ENCODE measurements at regions not wholly inside any gene's neighbourhood (a gene's known extent, or its start where the extent isn't known, plus 50 kb on each side); places are given as distances from the start of the nearest gene placed in this dataset.

- no peak for TF ChIP-seq POLR2A (IDR thresholded peaks at IDR 0.05)
- TF ChIP-seq, protein P1, sequence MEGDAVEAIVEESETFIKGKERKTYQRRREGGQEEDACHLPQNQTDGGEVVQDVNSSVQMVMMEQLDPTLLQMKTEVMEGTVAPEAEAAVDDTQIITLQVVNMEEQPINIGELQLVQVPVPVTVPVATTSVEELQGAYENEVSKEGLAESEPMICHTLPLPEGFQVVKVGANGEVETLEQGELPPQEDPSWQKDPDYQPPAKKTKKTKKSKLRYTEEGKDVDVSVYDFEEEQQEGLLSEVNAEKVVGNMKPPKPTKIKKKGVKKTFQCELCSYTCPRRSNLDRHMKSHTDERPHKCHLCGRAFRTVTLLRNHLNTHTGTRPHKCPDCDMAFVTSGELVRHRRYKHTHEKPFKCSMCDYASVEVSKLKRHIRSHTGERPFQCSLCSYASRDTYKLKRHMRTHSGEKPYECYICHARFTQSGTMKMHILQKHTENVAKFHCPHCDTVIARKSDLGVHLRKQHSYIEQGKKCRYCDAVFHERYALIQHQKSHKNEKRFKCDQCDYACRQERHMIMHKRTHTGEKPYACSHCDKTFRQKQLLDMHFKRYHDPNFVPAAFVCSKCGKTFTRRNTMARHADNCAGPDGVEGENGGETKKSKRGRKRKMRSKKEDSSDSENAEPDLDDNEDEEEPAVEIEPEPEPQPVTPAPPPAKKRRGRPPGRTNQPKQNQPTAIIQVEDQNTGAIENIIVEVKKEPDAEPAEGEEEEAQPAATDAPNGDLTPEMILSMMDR (IDR thresholded peaks at IDR 0.05): no peak
- 87 to 92% methylated on average over 2 of the region's 2 CpGs for WGBS, 2 donors
Measured at GRCh38 chr1:105294838-105295237, 1545.1 kb downstream of the AMY1C start.

GRCh38 chr1:105310063-105310462 lies 1560.4 kb downstream of the AMY1C start:
- Histone ChIP-seq H3K9me3 (no peaks in the 10 kb centered on the region), H3K4me3 (no peak overlapping the region), H3K27ac (no peak overlapping the region), H3K27me3 (no peaks in the 10 kb centered on the region), H3K4me1 (no peaks in the 10 kb centered on the region), H3K36me3 (ENCODE audit: low read depth, missing control alignments) (no peaks in the 10 kb centered on the region)
- WGBS, 2 donors: 35 to 62% methylated on average over 1 of the region's 1 CpG
- intact Hi-C loops (cut with DNase I; ENCODE audit: low total_unique reads): no loop called here
- no peak for DNase-seq
- no peak for TF ChIP-seq POLR2A (IDR thresholded peaks at IDR 0.05)
- TF ChIP-seq, protein P1 (IDR thresholded peaks at IDR 0.05): no peak

More at GRCh38 chr1:105294838-105295237, 1545.1 kb downstream of the AMY1C start:
- intact Hi-C loops (cut with DNase I; ENCODE audit: low total_unique reads): no loop called here
- DNase-seq: no peak
- Histone ChIP-seq H3K9me3 (no peaks in the 10 kb centered on the region), H3K4me3 (no peak overlapping the region), H3K36me3 (ENCODE audit: low read depth, missing control alignments) (no peaks in the 10 kb centered on the region), H3K27me3 (no peaks in the 10 kb centered on the region), H3K27ac (no peak overlapping the region), H3K4me1 (no peaks in the 10 kb centered on the region)

DNA sequence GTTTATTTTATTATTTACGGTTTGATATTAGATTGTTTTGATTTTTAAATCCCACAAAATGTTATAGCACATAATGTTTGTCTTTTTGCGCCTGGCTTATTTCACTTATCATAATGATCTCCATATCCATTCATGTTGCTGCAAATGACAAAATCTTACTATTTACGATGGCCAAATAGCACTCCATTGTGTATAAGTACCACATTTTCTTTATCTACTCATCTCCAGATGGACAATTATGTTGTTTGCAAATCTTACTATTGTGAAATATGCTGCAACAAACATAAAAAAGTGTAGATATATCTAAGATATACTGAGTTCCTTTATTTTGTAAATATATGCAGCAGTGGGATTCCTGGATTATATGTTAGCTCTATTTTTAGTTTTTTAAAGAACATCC lies 1568.3 kb downstream of the AMY1C start:
- TF ChIP-seq, protein P1 (IDR thresholded peaks at IDR 0.05): no peak
- H3K4me3 ChIP-seq: no peak overlapping the region
- DNase-seq: no peak
- no peaks in the 10 kb centered on the region for H3K4me1 ChIP-seq
- no peak overlapping the region for H3K27ac ChIP-seq
- intact Hi-C loops (cut with DNase I; ENCODE audit: low total_unique reads): no loop called here
- no peaks in the 10 kb centered on the region for H3K36me3 ChIP-seq (ENCODE audit: low read depth, missing control alignments)
- 89 to 96% methylated on average over 3 of the region's 3 CpGs for WGBS, 2 donors
- no peaks in the 10 kb centered on the region for H3K27me3 ChIP-seq
- H3K9me3 ChIP-seq: no peaks in the 10 kb centered on the region

GRCh38 chr1:105326886-105327285 lies 1577.2 kb downstream of the AMY1C start:
- TF ChIP-seq, protein P1 (IDR thresholded peaks at IDR 0.05): no peak
- TF ChIP-seq POLR2A (IDR thresholded peaks at IDR 0.05): no peak
- no peaks in the 10 kb centered on the region for H3K9me3 ChIP-seq
- no peak overlapping the region for H3K27ac ChIP-seq
- 63 to 88% methylated on average over 1 of the region's 1 CpG for WGBS, 2 donors
- intact Hi-C loops (cut with DNase I; ENCODE audit: low total_unique reads): no loop called here
- no peaks in the 10 kb centered on the region for H3K4me1 ChIP-seq
- H3K27me3 ChIP-seq: no peaks in the 10 kb centered on the region
- H3K36me3 ChIP-seq (ENCODE audit: low read depth, missing control alignments): no peaks in the 10 kb centered on the region
- no peak for DNase-seq
- H3K4me3 ChIP-seq: no peak overlapping the region

DNA sequence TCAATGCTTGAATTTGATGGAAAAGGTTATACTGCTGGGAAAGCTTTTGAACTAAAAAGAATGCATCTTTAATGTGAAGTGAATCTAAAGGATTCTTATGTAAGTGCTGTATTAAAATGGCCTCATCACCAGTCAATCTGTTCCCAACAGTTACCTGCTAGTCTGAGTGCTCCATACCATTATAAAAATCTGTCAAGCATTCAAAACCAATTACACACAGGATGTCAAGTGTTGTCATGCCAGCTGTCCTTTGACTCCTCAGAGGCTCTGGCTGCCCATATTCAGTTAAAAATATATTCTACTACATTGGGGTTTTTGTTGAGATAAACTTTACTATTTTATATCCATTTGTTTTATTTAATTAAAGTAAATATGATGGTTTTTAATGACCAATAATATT lies 1587.7 kb downstream of the AMY1C start:
- H3K27me3 ChIP-seq: no peaks in the 10 kb centered on the region
- no peak overlapping the region for H3K27ac ChIP-seq
- H3K36me3 ChIP-seq (ENCODE audit: low read depth, missing control alignments): no peaks in the 10 kb centered on the region
- H3K9me3 ChIP-seq: no peaks in the 10 kb centered on the region
- no peak overlapping the region for H3K4me3 ChIP-seq
- DNase-seq: no peak
- no peaks in the 10 kb centered on the region for H3K4me1 ChIP-seq
- intact Hi-C loops (cut with DNase I; ENCODE audit: low total_unique reads): no loop called here
- TF ChIP-seq, protein P1 (IDR thresholded peaks at IDR 0.05): no peak
- no peak for TF ChIP-seq POLR2A (IDR thresholded peaks at IDR 0.05)

Measured in testis (tissue), 2 donors.